Breast epithelium (tissue), 4 donors: ENCODE measurements at regions not wholly inside any gene's neighbourhood (a gene's known extent, or its start where the extent isn't known, plus 50 kb on each side); places are given as distances from the start of the nearest gene placed in this dataset.

Experiments
- DNase-seq, 2 donors: peaks; one replicate each; pipeline ENCODE4 v3.0.0-alpha.2; 2019; ENCODE audit warnings: low spot score in 2 of 2
- H3K27ac ChIP-seq, 2 donors: fragments of 200-600 bp; sonication (generic) in 1 of 2; one replicate each; pipeline ENCODE4 v1.5.1; 2016 to 2019; ENCODE audit warnings: mild to moderate bottlenecking in 1 of 2
- H3K27me3 ChIP-seq, 2 donors: fragments of 200-600 bp; sonication (generic) in 1 of 2; one replicate each; pipeline versions ENCODE4 v1.5.1 to v1.6.0; 2017 to 2019; ENCODE audit warnings: control low read depth in 1 of 2, mild to moderate bottlenecking in 1 of 2
- H3K36me3 ChIP-seq: fragments of 200-600 bp; one replicate; pipeline ENCODE4 v1.5.1; 2019
- H3K4me1 ChIP-seq, 2 donors: fragments of 200-600 bp; sonication (generic); one replicate each; pipeline ENCODE4 v1.5.1; 2016 to 2019; ENCODE audit warnings: control low read depth in 1 of 2
- H3K4me3 ChIP-seq, 3 donors: fragments of 200-600 bp; sonication (generic); 1 replicate in 2 of 3; 2 replicates in 1 of 3; pipeline ENCODE4 v1.5.1; 2016 to 2019; ENCODE audit warnings: mild to moderate bottlenecking in 3 of 3, moderate library complexity in 2 of 3
- H3K9me3 ChIP-seq, 2 donors: fragments of 200-600 bp; sonication (generic) in 1 of 2; one replicate each; pipeline ENCODE4 v1.5.1; 2016 to 2019; ENCODE audit warnings: control low read depth in 1 of 2
- POLR2A ChIP-seq: fragments of 450-650 bp; IDR thresholded peaks from one replicate; pipeline ENCODE4 v1.6.1; 2016; ENCODE audit warnings: antibody characterized with exemption, mild to moderate bottlenecking, moderate library complexity
- POLR2AphosphoS5 ChIP-seq, 3 donors: sonication (generic); formaldehyde crosslinking; IDR thresholded peaks; one replicate each; pipeline ENCODE4 v1.6.1; 2017; ENCODE audit warnings: antibody characterized with exemption in 3 of 3
- intact Hi-C: fragments of 100-400 bp; cut with DNase I; formaldehyde crosslinking; loops from one replicate; pipeline ENCODE4 v1.15.1; 2023; ENCODE audit warnings: low total_unique reads
- TF ChIP-seq, protein P1 (sequence below), 3 donors: fragments of 450-650 bp; IDR thresholded peaks; one replicate each; pipeline ENCODE4 v1.5.1; 2016 to 2017; ENCODE audit warnings: antibody characterized with exemption in 3 of 3, mild to moderate bottlenecking in 3 of 3, moderate library complexity in 3 of 3

GRCh38 chr10:92768104-92768503 lies 78.3 kb downstream of the HHEX start:
- H3K27me3 ChIP-seq, result no peaks in the 10 kb centered on the region
- H3K4me3 ChIP-seq, result no peak overlapping the region
- TF ChIP-seq POLR2A, result no peak
- no peak for TF ChIP-seq POLR2AphosphoS5 (IDR thresholded peaks at IDR 0.05)
- TF ChIP-seq, protein P1, sequence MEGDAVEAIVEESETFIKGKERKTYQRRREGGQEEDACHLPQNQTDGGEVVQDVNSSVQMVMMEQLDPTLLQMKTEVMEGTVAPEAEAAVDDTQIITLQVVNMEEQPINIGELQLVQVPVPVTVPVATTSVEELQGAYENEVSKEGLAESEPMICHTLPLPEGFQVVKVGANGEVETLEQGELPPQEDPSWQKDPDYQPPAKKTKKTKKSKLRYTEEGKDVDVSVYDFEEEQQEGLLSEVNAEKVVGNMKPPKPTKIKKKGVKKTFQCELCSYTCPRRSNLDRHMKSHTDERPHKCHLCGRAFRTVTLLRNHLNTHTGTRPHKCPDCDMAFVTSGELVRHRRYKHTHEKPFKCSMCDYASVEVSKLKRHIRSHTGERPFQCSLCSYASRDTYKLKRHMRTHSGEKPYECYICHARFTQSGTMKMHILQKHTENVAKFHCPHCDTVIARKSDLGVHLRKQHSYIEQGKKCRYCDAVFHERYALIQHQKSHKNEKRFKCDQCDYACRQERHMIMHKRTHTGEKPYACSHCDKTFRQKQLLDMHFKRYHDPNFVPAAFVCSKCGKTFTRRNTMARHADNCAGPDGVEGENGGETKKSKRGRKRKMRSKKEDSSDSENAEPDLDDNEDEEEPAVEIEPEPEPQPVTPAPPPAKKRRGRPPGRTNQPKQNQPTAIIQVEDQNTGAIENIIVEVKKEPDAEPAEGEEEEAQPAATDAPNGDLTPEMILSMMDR (IDR thresholded peaks at IDR 0.05), result no peak
- no peak overlapping the region for H3K27ac ChIP-seq
- H3K9me3 ChIP-seq, result peaks cover 0 to 14% of the 10 kb centered on the region in 2 donors
- H3K36me3 ChIP-seq, result no peaks in the 10 kb centered on the region
- no peak for DNase-seq
- intact Hi-C loops, result no loop called here
- H3K4me1 ChIP-seq, result no peaks in the 10 kb centered on the region

- H3K9me3 ChIP-seq, result no peaks in the 10 kb centered on the region
- H3K36me3 ChIP-seq, result no peaks in the 10 kb centered on the region
- H3K27me3 ChIP-seq, result no peaks in the 10 kb centered on the region
- no peak for DNase-seq
- intact Hi-C loops, result no loop called here
- no peaks in the 10 kb centered on the region for H3K4me1 ChIP-seq
- H3K4me3 ChIP-seq, result no peak overlapping the region
- H3K27ac ChIP-seq, result no peak overlapping the region
- TF ChIP-seq POLR2A (no peak), POLR2AphosphoS5 (IDR thresholded peaks at IDR 0.05) (no peak)
- TF ChIP-seq, protein P1 (IDR thresholded peaks at IDR 0.05), result no peak
Observed at GRCh38 chr10:92773776-92774175, 74.5 kb upstream of the EXOC6 start.

DNA sequence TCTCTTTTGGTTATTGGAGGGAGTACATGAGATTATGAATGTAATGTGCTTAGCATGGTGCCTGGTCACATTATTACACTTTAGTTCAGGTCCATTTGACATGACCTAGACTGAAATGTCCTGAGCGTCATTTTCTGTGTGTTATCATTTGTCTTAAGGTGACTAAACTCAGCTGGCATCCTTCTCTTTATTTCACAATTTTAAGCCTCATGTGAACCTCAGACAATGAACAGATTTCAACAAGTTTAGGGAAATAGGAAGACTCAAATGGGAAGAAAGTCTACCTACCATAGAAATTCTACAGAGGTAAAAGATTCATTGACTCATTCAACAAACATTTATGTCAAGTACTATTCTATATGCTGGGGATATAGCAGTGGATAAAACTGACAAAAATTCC lies 70.2 kb upstream of the EXOC6 start:
- Histone ChIP-seq H3K4me1 (no peaks in the 10 kb centered on the region), H3K27me3 (no peaks in the 10 kb centered on the region), H3K9me3 (no peaks in the 10 kb centered on the region), H3K4me3 (no peak overlapping the region), H3K36me3 (no peaks in the 10 kb centered on the region), H3K27ac (no peak overlapping the region)
- intact Hi-C loops, result no loop called here
- no peak for TF ChIP-seq POLR2AphosphoS5 (IDR thresholded peaks at IDR 0.05)
- no peak for TF ChIP-seq POLR2A
- TF ChIP-seq, protein P1 (IDR thresholded peaks at IDR 0.05), result no peak
- DNase-seq, result no peak

GRCh38 chr10:92785118-92785517 lies 63.2 kb upstream of the EXOC6 start:
- Histone ChIP-seq H3K27ac (no peak overlapping the region), H3K4me1 (no peaks in the 10 kb centered on the region), H3K9me3 (no peaks in the 10 kb centered on the region), H3K36me3 (no peaks in the 10 kb centered on the region), H3K4me3 (no peak overlapping the region), H3K27me3 (no peaks in the 10 kb centered on the region)
- intact Hi-C loops, result no loop called here
- no peak for DNase-seq
- TF ChIP-seq POLR2A, result no peak
- TF ChIP-seq, protein P1 (IDR thresholded peaks at IDR 0.05), result no peak
- no peak for TF ChIP-seq POLR2AphosphoS5 (IDR thresholded peaks at IDR 0.05)

DNA sequence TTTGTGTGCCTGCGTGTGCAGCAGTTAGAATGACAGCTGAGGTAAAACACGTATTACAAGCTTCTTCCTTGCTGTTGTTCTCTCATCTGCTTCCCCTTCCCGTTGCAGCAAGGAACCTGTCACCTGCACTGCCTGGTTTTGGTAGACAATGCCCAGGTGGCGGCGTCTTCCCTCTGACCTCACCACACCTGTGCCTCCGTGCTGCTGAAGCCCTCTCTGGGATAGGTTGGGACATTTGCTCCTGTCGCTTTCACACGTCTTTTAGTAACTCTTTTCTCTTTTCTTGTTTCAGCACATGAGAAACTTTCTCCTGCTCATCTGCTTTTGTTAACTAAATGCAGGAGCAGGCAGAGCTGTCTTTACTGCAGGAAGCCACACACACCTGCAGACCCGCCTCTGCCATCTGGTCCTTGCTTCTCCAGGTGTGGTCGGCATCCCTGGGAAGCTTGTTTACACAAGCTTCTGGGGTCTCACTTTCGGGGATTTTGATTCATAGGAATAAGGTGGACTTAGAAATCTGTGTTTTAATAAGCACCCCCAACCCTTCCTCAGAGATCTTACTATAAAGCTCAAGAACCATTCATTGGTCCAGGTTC lies 60.7 kb upstream of the EXOC6 start:
- Histone ChIP-seq H3K27me3 (no peaks in the 10 kb centered on the region), H3K36me3 (no peaks in the 10 kb centered on the region), H3K4me1 (no peaks in the 10 kb centered on the region), H3K9me3 (no peaks in the 10 kb centered on the region), H3K4me3 (no peak overlapping the region), H3K27ac (no peak overlapping the region)
- TF ChIP-seq POLR2A (no peak), POLR2AphosphoS5 (IDR thresholded peaks at IDR 0.05) (no peak)
- intact Hi-C loops, result no loop called here
- DNase-seq, result no peak

GRCh38 chr10:92789067-92789466 lies 59.3 kb upstream of the EXOC6 start:
- Histone ChIP-seq H3K4me1 (no peaks in the 10 kb centered on the region), H3K9me3 (no peaks in the 10 kb centered on the region), H3K27me3 (no peaks in the 10 kb centered on the region), H3K36me3 (no peaks in the 10 kb centered on the region), H3K4me3 (no peak overlapping the region), H3K27ac (no peak overlapping the region)
- DNase-seq, result no peak
- no peak for TF ChIP-seq POLR2AphosphoS5 (IDR thresholded peaks at IDR 0.05)
- TF ChIP-seq, protein P1 (IDR thresholded peaks at IDR 0.05), result no peak
- TF ChIP-seq POLR2A, result no peak
- intact Hi-C loops, result no loop called here
